Right renal cortex interstitium (tissue), 3 donors: ENCODE measurements at regions not wholly inside any gene's neighbourhood (a gene's known extent, or its start where the extent isn't known, plus 50 kb on each side); places are given as distances from the start of the nearest gene placed in this dataset.
"Not testable (repeated sequence)": the region's sequence is repeated elsewhere in the genome, so short reads cannot be mapped to it uniquely, and the experiment has no call there.

ENCODE experiments used
- DNase-seq, 3 donors: peaks; one replicate each; pipeline ENCODE4 v3.0.0-alpha.2; 2013; ENCODE audit warnings: low read depth in 3 of 3, low spot score in 2 of 3

DNA sequence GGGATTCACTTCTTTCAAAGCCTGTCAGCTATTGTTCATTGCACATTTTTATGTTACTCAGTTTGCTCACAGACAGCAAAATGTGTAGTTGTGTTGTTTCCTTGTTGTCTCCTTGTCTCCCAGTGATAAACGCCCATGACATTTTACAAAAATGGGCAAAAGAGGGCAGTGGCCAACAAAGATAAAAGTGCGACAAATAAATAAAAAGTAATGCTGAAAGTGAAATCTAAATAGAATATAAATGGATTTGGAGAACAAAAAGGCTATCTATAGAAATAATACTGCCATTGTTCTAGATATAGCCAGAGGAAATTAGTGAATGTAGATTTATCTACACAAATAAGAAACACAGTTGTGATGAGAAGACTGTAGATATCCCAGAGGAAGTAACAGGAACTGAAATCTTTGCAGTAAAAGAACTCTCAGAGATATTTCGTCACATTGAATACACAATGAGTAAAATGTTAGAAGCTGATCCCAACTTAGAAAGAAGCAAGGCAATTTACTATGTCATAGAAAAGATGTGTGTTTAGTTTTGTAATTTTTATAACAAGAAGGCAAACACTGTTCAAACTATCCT, 1186.2 kb upstream of the FAM98A start:
- no peak for DNase-seq

DNA sequence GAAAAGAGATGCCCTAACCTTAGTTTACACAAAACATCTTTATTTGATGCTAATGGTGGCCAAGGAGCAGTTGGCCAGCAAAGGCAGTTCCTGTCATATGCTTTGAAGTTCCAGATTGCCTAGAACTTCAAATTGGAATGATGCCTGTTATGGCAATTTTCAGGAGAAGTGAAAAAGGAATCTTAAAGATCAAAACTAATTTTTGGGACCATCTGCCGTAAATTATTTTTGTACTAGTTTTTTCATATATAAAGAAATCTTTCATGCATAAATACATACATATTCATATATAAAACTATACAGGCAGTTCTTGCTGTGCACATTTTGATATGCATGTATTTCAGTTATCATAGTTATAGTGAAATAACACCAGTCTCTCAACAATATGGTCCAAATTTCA, 1185.6 kb upstream of the FAM98A start:
- DNase-seq = no peak

DNA sequence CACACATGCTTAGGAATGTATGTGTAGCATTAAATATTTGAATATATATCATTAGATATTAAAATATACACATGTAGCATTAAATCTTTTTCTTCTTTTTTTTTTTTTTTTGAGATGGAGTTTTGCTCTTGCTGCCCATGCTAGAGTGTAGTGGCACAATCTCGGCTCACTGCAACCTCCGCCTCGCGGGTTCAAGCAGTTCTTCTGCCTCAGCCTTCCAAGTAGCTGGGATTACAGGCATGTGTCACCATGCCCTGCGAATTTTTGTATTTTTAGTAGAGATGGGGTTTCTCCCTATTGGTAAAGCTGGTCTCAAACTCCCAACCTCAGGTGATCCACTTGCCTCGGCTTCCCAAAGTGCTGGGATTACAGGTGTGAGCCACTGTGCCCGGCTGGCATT, 1151.6 kb upstream of the FAM98A start:
- DNase-seq = not testable (repeated sequence)

DNA sequence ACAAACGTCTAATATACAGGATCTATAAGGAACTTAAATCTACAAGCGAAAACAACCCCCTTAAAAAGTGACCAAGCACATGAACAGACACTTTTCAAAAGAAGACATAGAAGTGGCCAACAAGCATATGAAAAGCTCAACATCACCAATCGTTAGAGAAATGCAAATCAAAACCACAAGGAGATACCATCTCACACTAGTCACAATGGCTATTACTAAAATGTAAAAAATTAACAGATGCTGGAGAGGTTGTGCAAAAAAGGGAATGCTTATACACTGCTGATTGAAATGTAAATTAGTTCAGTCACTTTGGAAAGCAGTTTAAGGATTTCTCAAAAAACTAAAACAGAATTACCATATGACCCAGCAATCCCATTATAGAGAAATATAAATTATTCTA, 1148.5 kb upstream of the FAM98A start:
- no peak for DNase-seq

DNA sequence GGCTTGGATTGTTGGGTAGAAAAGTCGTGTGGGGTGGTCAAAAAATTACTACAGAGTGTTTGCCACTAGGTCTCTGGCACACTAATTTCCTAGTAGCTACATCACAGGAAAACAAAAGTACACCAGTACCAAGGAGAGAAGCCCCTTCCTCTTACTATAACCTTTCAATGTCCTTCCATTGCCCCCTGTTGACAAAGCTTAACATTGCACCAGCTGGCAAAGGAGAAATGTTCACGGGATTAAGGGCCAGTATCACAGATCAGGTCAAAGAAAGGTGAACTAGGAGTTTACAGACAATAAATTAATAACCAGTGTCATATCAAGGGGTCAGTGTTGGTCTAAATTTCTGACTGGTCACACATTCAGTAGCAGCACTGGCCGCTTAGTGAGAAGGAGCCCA, 1139.6 kb upstream of the FAM98A start:
- DNase-seq = no peak

DNA sequence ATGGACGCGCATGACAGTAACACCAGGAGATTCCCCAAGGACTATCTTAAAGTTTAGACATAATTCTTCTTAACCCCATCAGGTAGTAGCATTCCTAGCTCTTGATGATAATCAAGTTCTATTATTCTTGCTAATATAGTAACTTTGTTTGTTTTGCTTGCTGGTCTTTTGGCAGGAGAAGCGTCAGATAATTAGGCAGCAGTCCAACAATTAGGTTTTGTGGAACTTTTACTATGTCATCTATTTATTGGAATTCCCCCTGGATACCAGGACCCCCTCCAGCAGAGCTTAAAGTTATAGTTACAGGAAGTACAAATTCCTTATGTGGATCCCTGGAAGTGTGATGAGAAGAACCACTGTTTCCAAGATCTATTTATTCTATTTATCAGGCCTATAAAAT, 1138.0 kb upstream of the FAM98A start:
- no peak for DNase-seq

DNA sequence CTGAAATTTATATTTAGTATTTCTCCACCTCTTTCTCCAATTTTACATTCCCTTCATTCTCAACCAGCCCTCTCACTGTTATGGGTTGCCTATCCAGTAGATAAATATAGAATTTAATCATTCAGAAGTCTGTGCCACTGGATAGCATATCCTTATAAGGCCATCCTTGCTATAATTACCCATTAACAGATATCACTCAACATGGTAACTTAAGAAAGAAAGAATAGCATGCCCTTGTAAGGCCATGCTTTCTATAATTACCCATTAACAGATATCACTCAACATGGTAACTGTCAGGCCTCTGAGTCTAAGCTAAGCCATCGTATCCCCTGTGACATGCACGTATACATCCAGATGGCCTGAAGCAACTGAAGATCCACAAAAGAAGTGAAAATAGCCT, 1137.4 kb upstream of the FAM98A start:
- no peak for DNase-seq

DNA sequence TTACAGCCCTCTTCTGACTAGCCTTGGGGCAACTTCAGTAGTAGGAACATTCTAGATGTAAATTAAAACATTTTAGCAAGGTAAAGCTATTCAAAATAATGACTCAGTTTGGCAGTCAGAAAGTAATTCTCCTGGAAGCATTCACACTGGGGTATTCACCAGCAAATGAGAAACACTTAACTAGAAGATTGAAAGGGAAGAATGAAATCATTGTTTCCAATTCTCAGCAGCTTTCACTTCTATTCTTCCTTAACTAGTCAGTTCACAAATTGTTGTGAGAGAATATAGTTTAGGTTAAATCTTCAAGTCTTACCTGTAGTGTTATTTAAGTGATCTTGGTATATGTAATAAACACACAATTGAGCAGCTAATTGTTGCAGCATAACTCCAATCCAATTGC, 1135.6 kb upstream of the FAM98A start:
- no peak for DNase-seq

DNA sequence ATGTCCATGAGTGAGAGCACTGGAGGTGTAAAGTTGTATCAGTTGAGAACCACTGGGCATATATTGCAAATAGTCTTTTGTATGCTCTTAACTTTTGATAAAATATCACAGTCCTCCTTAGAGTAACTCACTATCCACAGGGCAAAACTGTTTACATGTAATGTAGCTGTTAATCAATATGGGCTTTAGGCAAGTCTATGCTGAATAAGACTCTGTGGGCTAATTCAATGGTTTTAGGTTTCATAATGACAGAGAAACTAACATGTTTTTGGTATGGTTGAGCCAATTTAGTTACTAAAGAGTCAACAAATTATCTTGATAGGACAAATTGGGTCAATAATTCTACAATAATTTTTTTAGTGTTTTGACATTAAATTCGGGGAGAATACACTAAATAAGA, 1134.9 kb upstream of the FAM98A start:
- no peak for DNase-seq

DNA sequence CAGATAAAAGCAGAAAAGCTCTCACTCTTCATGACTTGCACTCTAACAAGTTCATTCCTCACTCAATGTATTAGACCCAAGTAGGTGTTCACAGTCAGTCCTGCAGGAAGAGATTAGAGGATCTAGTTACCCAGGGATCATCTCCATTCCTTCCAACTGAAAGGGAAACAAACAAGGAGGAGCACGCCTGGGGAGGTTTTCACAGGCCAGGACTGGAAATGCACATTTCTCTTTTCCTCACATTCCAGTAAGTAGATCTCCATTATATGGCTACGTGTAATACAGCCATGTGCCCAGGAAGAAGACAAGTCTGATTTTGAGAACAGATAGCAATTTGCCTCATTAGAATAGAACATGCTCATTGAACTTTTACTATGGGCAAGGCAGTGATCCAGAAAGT, 1132.2 kb upstream of the FAM98A start:
- no peak for DNase-seq

DNA sequence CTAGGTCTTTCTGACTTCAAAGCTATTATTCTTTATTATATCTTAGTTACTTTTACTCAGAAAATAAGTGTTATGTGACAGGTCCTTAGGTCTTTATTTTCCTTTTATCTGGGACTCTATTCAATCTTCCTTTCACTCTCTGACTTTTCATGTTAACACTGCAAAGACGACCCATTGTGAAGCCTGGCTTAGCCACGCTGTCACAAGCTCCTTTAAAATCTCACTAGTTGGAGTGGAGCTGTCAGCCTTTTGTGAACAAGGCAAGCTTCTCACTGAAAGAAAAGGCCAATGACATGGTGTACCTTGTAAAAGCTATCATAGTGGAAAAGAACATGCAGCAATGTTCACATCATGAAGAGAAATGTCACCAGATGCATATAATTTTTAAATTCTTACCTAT, 1130.7 kb upstream of the FAM98A start:
- no peak for DNase-seq

DNA sequence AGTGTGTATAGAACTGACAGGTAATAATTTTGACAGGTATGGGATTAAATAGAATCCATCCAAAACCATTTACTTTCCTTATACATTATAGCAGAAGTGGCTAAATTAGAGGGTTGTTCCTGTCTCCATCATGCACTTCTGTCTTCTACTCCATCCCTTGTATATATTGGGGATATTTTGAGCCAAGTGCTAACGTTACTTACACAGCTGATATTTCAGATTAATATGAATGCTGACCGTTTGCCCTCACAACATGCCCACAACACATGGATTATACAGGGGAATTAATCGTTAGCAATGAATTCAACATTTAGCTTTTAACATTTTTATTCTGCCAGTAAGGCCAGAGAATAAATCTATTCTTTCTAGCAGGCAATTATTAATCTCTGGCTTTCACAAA, 1125.0 kb upstream of the FAM98A start:
- no peak for DNase-seq

DNA sequence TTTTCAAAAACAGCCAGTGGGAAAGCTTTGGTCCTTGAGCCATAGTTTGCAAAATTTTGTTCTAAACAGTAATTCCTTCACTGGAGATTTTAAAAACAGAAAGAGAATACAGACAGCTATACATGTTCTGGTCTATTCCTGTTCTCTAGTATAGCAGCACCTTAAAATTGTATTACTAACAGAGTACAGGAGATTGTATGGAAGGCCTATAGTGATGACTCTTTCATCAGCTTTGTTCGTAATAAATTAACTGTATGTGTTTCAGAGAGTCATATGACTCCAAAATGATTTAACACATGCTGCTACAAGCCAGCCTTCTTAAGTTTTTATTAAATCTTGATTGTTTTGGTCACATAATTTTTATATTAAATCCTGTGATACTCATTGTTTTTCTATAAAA, 1124.6 kb upstream of the FAM98A start:
- DNase-seq = no peak

DNA sequence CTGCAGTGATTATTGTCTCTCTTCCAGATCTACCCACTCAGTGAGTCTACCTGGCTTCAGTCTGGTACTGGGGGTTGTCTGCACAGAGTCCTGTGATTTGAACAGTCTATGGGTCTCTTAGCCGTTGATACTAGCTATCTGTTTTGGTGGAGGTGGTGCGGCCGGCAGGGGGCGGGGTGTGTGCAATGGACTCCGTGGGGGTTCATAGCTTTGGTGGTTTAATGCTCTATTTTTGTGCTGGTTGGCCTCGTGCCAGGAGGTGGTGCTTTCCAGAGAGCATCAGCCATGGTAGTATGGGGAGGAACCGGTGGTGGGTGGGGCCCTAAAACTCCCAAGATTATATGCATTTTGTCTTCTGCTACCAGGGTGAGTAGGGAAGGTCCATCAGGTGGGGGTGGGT, 1120.1 kb upstream of the FAM98A start:
- DNase-seq = no peak

DNA sequence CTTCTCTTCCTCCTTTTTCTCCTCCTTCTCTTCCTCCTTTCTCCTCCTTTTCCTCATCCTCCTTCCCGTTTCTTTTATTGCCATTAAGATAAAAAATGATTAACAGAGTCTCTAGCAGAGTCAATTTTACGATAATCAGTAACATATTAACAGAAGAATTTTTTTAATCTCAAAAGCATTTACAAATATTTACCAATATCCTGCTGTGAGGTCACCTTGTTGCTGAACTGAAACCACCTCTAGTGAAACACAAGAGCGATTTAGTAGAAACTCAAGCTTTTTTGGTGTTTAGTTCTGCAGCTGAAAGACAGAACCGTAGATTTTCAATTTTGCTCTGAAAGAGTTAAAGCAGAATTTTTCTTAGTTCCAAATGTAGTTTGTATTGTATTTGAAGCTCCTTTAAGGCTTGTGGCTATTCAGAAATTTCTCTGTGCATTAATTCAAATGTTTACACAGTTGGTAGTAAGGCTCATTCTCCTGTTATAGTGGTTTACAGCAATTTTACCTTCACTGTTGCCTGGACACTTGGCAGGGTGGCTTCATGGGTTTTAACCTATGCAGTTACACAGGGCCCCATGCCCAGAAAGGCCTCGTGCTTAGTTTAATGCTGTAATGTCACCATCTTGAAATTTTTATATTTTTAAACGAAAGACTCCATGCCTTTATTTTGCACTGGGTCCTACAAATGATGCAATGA, 1106.6 kb upstream of the FAM98A start:
- DNase-seq = no peak

DNA sequence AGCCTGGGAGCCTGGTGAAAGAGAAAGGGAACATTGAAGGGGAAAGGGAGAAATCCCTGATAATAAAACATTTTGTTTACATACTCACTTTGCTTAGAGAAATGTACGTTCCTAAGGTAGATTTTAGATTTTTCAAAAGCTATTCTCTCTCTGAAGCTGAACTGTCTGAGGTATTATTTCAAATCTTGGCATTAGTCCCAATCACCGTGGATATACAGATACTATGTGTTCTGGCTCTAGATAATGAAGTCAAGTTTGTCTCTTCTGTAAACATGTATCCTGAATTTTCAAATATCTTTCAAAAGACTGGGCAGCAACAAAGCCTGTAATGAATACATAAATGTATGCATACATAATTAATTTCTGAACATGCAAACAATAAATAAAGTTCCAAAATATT, 1104.2 kb upstream of the FAM98A start:
- no peak for DNase-seq

DNA sequence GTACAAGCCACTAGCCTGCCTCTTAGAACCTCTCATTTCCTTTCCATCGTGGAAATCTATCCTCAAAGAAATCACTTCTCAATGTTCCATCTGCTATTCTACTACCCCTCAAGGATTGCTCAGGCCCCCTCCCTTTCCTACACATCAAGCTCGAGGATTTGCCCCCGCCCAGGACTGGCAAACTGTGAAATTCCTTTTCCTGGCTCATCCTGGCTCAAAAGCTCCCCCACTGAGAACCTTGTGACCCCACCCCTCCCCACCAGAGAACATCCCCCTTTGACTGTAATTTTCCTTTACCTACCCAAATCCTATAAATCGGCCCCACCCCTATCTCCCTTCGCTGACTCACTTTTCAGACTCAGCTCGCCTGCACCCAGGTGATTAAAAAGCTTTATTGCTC, 1103.3 kb upstream of the FAM98A start:
- DNase-seq = not testable (repeated sequence)

DNA sequence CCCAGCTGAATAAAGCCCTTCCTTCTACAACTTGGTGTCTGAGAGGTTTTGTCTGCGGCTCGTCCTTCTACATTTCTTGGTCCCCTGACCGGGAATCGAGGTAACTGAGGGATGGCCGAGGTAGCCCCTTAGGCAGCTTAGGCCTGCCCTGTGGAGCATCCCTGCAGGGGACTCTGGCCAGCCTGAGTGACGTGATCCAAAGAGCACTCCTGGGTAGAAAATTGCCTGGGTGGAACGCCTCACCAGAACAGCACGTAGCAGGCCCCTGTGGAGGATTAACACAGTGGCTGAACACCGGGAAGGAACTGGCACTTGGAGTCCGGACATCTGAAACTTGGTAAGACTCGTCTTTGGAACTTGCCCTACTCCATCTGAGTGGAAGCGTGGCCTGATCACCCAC, 1078.5 kb upstream of the FAM98A start:
- DNase-seq = not testable (repeated sequence)

DNA sequence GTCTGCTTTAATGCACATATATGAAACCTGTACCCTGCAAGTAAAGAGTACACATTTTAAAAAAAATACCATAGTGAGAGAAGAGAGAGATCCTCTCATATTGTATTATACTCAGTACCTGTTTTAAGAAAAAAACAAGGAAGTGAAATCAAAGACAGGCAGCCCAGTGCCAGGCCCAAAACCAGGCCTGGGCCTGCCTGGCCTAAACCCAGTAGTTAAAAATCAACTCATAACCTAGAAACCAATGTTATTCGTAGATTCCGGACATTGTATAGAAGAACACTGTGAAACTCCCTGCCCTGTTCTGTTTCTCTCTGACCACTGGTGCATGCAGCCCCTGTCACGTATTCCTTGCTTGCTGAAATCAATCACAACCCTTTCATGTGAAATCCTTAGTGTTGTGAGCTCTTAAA, 1078.0 kb upstream of the FAM98A start:
- not testable (repeated sequence) for DNase-seq

DNA sequence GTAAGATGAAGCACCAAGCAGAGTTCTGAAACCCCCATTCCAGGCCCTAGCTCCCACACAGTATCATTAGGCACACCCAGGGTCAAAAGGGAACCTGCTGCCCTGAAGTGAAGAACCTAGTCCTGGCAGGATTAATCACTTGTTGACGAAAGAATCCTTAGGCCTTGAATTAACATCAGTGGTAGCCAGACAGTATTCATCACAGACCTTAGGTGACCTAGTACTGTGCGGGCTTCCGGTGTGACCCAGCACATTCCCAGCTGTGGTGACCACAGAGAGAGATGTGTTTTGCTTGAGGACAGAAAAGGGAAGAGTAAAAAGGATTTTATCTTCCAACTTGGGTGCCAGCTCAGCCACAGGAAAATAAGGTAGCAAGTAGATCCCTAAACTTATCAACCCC, 1071.4 kb upstream of the FAM98A start:
- no peak for DNase-seq

DNA sequence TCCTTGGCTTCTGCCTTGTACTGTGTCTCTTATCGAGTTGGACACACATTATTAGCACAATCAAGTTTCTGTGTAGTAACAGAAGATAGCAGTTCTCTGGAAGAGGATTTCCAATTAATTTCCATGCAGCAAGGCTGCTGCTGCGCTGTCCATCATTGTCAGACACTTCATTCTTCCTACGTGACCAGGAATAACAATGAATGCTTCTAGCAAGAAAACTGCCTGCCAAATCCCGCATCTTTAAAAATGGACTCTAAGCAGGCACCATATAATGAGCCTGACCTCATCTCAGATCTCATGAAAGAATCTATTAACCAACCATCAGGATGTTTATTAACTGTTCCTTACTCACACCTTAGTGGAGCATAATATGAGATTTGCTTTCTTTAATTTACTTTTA, 1067.7 kb upstream of the FAM98A start:
- DNase-seq = no peak

DNA sequence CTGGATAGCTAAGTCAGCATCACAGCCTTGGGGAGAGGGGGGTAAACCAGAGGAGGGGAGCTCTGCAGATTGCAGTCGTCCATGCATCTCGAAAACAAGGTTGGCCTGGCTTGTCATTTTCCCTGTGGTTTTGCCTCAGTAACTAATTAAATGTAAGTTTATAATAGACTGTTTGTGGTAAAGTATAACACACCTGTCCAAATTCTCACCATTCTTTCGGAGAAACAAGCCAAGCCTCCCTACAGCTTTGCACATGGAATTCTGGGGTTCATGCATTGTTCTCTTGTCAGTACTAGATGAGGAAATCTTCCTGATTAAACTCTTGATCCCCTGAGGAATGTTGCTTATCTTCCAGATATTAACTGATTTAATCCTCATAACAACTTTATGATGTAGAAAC, 1065.2 kb upstream of the FAM98A start:
- DNase-seq = no peak

DNA sequence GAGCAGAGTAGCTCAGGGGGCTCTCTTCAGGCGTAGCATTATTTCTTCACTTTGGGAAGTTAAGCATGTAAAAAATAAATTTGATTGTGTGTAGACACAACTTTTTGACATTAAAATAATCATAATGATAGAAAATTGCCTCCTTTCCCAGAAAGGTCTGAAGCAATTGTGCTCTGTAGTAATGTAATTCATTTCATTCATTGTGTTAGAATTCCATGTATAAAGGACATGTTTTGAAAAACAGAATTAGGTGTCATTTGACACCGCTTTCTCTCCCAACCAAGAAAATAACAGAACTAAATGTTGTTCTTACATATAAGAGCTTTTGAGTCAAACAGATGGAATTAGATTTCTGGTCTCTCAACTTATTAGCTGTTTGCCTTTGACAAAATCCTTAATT, 1064.2 kb upstream of the FAM98A start:
- no peak for DNase-seq
